Liver (tissue), 8 donors: ENCODE measurements at regions not wholly inside any gene's neighbourhood (a gene's known extent, or its start where the extent isn't known, plus 50 kb on each side); places are given as distances from the start of the nearest gene placed in this dataset.

Experiments used
- DNase-seq: peaks from one replicate; pipeline ENCODE4 v3.0.0-alpha.2; 2017; ENCODE audit warnings: low spot score
- H3K27ac ChIP-seq, 2 donors: one replicate each; pipeline ENCODE4 v1.7.0; 2013; ENCODE audit warnings: inconsistent platforms in 2 of 2, low read length in 2 of 2, control low read depth in 1 of 2, low read depth in 1 of 2, mild to moderate bottlenecking in 1 of 2
- H3K27me3 ChIP-seq, 4 donors: one replicate each; pipeline versions ENCODE4 v1.6.1 to v1.7.0; 2013; ENCODE audit warnings: low read length in 3 of 4, inconsistent platforms in 1 of 4, mild to moderate bottlenecking in 1 of 4, moderate library complexity in 1 of 4; ENCODE audit not compliant: control insufficient read depth in 4 of 4, insufficient read depth in 4 of 4
- H3K36me3 ChIP-seq, 4 donors: one replicate each; pipeline versions ENCODE4 v1.6.1 to v1.7.0; 2013; ENCODE audit warnings: low read length in 3 of 4, mild to moderate bottlenecking in 3 of 4, low read depth in 1 of 4, moderate library complexity in 1 of 4; ENCODE audit not compliant: control insufficient read depth in 4 of 4, insufficient read depth in 3 of 4
- H3K4me1 ChIP-seq, 4 donors: one replicate each; pipeline versions ENCODE4 v1.6.1 to v1.7.0; 2013; ENCODE audit warnings: low read length in 3 of 4, mild to moderate bottlenecking in 3 of 4, moderate library complexity in 1 of 4; ENCODE audit not compliant: control insufficient read depth in 4 of 4, insufficient read depth in 4 of 4
- H3K4me3 ChIP-seq, 3 donors: one replicate each; pipeline versions ENCODE4 v1.6.1 to v1.7.0; 2013; ENCODE audit warnings: low read length in 3 of 3, control low read depth in 1 of 3, low read depth in 1 of 3, mild to moderate bottlenecking in 1 of 3
- H3K9ac ChIP-seq, 2 donors: one replicate each; pipeline ENCODE4 v1.7.0; 2013; ENCODE audit warnings: low read length in 2 of 2, mild to moderate bottlenecking in 2 of 2, moderate library complexity in 2 of 2, control low read depth in 1 of 2, low read depth in 1 of 2
- H3K9me3 ChIP-seq, 4 donors: one replicate each; pipeline versions ENCODE4 v1.6.1 to v1.7.0; 2013; ENCODE audit warnings: low read length in 3 of 4; ENCODE audit not compliant: control insufficient read depth in 4 of 4
- EGR1 ChIP-seq, 2 donors: IDR thresholded peaks; 2 replicates each; pipeline ENCODE4 v1.6.1; 2016 to 2018; ENCODE audit warnings: antibody characterized with exemption in 2 of 2, low read depth in 2 of 2
- FOXA1 ChIP-seq: IDR thresholded peaks from 2 replicates; pipeline ENCODE4 v1.6.1; 2016; ENCODE audit warnings: antibody characterized with exemption
- FOXA2 ChIP-seq: IDR thresholded peaks from 2 replicates; pipeline ENCODE4 v1.6.1; 2016; ENCODE audit warnings: antibody characterized with exemption
- GABPA ChIP-seq, 2 donors: IDR thresholded peaks in 1 of 2; conservative IDR thresholded peaks in 1 of 2; 2 replicates each; pipeline ENCODE4 v1.6.1; 2016; ENCODE audit warnings: antibody characterized with exemption in 2 of 2, mild to moderate bottlenecking in 1 of 2, moderate library complexity in 1 of 2
- HNF4G ChIP-seq: IDR thresholded peaks from 2 replicates; pipeline ENCODE4 v1.6.1; 2016; ENCODE audit warnings: antibody characterized with exemption
- JUND ChIP-seq, 2 donors: IDR thresholded peaks; 2 replicates each; pipeline ENCODE4 v1.6.1; 2016; ENCODE audit warnings: antibody characterized with exemption in 2 of 2
- RAD21 ChIP-seq, 2 donors: IDR thresholded peaks; 2 replicates each; pipeline ENCODE4 v1.6.1; 2016; ENCODE audit warnings: antibody characterized with exemption in 2 of 2, mild to moderate bottlenecking in 2 of 2
- RXRA ChIP-seq, 2 donors: IDR thresholded peaks; 2 replicates each; pipeline ENCODE4 v1.6.1; 2017 to 2018; ENCODE audit warnings: antibody characterized with exemption in 2 of 2, mild to moderate bottlenecking in 1 of 2
- SP1 ChIP-seq: IDR thresholded peaks from 2 replicates; pipeline ENCODE4 v1.6.1; 2018; ENCODE audit warnings: antibody characterized with exemption, mild to moderate bottlenecking
- TAF1 ChIP-seq: conservative IDR thresholded peaks from 2 replicates; pipeline ENCODE4 v1.6.1; 2016; ENCODE audit warnings: antibody characterized with exemption, mild to moderate bottlenecking
- YY1 ChIP-seq: IDR thresholded peaks from 2 replicates; pipeline ENCODE4 v1.6.1; 2016; ENCODE audit warnings: antibody characterized with exemption, mild to moderate bottlenecking
- WGBS: extraction: QIAGEN DNeasy Blood & Tissue Kit; methylation state at CpG from one replicate; pipeline ENCODE4 v1.1.7; 2013; 5-methylcytosine and 5-hydroxymethylcytosine counted together
- TF ChIP-seq, protein P1 (sequence below): IDR thresholded peaks from 2 replicates; pipeline ENCODE4 v1.6.1; 2016; ENCODE audit warnings: antibody characterized with exemption, mild to moderate bottlenecking
- TF ChIP-seq, protein P2 (sequence below): IDR thresholded peaks from 2 replicates; pipeline ENCODE4 v1.6.1; 2016; ENCODE audit warnings: antibody characterized with exemption
- TF ChIP-seq, protein P3 (sequence below): fragments of 150-350 bp; IDR thresholded peaks from 2 replicates; pipeline ENCODE4 v1.5.1; 2017; ENCODE audit warnings: improper control_type of control experiment, low read depth, low read length; ENCODE audit not compliant: missing input control
- TF ChIP-seq, protein P4 (sequence below): IDR thresholded peaks from 2 replicates; pipeline ENCODE4 v1.6.1; 2016; ENCODE audit warnings: antibody characterized with exemption
- TF ChIP-seq, protein P5 (sequence below): IDR thresholded peaks from 2 replicates; pipeline ENCODE4 v1.6.1; 2016; ENCODE audit warnings: antibody characterized with exemption
- donor health status: healthy.
- donor health status: healthy.
- donor health status: healthy.
- donor health status: healthy.
- donor health status: healthy.

DNA sequence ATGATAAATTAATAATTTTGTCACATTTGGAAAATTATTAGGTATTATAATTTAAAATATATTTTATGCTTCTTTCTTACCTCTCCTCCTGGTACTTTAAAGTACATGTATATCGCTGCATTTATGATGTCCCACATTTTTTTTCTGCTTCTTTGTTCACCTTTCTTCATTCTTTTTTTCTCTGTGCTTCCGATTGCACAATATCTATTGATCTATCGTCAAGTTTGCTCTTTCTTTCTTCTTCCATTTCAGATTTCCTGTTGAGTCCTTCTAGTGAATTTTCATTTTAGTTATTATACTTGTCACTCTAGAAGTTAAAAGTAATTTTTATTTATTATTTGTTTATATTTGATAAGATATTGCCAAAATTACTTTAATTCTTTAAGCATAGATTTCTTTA is 441.0 kb upstream of the HS3ST5 start:
- WGBS: 56% methylated on average over 3 of the region's 3 CpGs
- H3K27me3 ChIP-seq: no peaks in the 10 kb centered on the region
- no peaks in the 10 kb centered on the region for H3K4me1 ChIP-seq
- TF ChIP-seq HNF4G (no peak), TAF1 (no peak), EGR1 (IDR thresholded peaks at IDR 0.05; ENCODE audit: low read depth in 2 of 2) (no peak), GABPA (IDR thresholded peaks at IDR 0.05 in 1 of 2, conservative IDR thresholded peaks at IDR 0.05 in 1 of 2) (no peak), RXRA (IDR thresholded peaks at IDR 0.05) (no peak), FOXA1 (no peak)
- TF ChIP-seq, protein P1, sequence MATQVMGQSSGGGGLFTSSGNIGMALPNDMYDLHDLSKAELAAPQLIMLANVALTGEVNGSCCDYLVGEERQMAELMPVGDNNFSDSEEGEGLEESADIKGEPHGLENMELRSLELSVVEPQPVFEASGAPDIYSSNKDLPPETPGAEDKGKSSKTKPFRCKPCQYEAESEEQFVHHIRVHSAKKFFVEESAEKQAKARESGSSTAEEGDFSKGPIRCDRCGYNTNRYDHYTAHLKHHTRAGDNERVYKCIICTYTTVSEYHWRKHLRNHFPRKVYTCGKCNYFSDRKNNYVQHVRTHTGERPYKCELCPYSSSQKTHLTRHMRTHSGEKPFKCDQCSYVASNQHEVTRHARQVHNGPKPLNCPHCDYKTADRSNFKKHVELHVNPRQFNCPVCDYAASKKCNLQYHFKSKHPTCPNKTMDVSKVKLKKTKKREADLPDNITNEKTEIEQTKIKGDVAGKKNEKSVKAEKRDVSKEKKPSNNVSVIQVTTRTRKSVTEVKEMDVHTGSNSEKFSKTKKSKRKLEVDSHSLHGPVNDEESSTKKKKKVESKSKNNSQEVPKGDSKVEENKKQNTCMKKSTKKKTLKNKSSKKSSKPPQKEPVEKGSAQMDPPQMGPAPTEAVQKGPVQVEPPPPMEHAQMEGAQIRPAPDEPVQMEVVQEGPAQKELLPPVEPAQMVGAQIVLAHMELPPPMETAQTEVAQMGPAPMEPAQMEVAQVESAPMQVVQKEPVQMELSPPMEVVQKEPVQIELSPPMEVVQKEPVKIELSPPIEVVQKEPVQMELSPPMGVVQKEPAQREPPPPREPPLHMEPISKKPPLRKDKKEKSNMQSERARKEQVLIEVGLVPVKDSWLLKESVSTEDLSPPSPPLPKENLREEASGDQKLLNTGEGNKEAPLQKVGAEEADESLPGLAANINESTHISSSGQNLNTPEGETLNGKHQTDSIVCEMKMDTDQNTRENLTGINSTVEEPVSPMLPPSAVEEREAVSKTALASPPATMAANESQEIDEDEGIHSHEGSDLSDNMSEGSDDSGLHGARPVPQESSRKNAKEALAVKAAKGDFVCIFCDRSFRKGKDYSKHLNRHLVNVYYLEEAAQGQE: no peak
- TF ChIP-seq, protein P2, sequence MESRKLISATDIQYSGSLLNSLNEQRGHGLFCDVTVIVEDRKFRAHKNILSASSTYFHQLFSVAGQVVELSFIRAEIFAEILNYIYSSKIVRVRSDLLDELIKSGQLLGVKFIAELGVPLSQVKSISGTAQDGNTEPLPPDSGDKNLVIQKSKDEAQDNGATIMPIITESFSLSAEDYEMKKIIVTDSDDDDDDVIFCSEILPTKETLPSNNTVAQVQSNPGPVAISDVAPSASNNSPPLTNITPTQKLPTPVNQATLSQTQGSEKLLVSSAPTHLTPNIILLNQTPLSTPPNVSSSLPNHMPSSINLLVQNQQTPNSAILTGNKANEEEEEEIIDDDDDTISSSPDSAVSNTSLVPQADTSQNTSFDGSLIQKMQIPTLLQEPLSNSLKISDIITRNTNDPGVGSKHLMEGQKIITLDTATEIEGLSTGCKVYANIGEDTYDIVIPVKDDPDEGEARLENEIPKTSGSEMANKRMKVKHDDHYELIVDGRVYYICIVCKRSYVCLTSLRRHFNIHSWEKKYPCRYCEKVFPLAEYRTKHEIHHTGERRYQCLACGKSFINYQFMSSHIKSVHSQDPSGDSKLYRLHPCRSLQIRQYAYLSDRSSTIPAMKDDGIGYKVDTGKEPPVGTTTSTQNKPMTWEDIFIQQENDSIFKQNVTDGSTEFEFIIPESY: no peak
- H3K4me3 ChIP-seq: no peak overlapping the region
- no peak overlapping the region for H3K27ac ChIP-seq
- H3K9me3 ChIP-seq: no peaks in the 10 kb centered on the region
- H3K36me3 ChIP-seq: no peaks in the 10 kb centered on the region
- no peak for DNase-seq
- H3K9ac ChIP-seq: no peak overlapping the region

DNA sequence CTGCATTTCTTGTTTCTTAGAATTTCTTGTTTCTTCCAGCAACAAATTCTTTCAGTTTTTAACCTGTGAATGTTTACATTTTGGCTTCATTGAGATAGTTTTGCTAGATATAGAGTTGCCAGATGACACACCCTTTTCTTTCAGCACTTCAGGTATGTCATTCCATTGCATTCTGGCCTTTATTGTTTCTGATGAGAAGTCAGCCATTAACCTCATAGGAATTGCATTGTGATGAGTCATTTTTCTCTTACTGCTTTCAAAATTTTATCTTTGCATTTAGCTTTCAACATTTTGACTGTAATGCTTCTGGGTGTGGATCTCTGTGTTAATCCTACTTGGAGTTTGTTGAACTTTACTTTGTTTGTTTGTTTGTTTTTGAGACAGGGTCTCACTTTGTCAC is 440.3 kb upstream of the HS3ST5 start:
- Histone ChIP-seq H3K9ac (no peak overlapping the region), H3K4me3 (no peak overlapping the region), H3K27me3 (no peaks in the 10 kb centered on the region), H3K4me1 (no peaks in the 10 kb centered on the region), H3K36me3 (no peaks in the 10 kb centered on the region), H3K27ac (no peak overlapping the region), H3K9me3 (no peaks in the 10 kb centered on the region)
- TF ChIP-seq SP1 (no peak), EGR1 (IDR thresholded peaks at IDR 0.05; ENCODE audit: low read depth in 2 of 2) (no peak), FOXA2 (no peak), RAD21 (IDR thresholded peaks at IDR 0.05) (no peak), HNF4G (no peak), TAF1 (no peak), JUND (IDR thresholded peaks at IDR 0.05) (no peak), YY1 (no peak), RXRA (IDR thresholded peaks at IDR 0.05) (no peak)
- TF ChIP-seq, protein P3, sequence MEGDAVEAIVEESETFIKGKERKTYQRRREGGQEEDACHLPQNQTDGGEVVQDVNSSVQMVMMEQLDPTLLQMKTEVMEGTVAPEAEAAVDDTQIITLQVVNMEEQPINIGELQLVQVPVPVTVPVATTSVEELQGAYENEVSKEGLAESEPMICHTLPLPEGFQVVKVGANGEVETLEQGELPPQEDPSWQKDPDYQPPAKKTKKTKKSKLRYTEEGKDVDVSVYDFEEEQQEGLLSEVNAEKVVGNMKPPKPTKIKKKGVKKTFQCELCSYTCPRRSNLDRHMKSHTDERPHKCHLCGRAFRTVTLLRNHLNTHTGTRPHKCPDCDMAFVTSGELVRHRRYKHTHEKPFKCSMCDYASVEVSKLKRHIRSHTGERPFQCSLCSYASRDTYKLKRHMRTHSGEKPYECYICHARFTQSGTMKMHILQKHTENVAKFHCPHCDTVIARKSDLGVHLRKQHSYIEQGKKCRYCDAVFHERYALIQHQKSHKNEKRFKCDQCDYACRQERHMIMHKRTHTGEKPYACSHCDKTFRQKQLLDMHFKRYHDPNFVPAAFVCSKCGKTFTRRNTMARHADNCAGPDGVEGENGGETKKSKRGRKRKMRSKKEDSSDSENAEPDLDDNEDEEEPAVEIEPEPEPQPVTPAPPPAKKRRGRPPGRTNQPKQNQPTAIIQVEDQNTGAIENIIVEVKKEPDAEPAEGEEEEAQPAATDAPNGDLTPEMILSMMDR: no peak
- TF ChIP-seq, protein P4, sequence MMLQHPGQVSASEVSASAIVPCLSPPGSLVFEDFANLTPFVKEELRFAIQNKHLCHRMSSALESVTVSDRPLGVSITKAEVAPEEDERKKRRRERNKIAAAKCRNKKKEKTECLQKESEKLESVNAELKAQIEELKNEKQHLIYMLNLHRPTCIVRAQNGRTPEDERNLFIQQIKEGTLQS: no peak
- TF ChIP-seq, protein P5, sequence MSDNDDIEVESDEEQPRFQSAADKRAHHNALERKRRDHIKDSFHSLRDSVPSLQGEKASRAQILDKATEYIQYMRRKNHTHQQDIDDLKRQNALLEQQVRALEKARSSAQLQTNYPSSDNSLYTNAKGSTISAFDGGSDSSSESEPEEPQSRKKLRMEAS: no peak
- TF ChIP-seq, protein P1: no peak
- DNase-seq: no peak
